GM12878 (cell line): ENCODE measurements at regions not wholly inside any gene's neighbourhood (a gene's known extent, or its start where the extent isn't known, plus 50 kb on each side); places are given as distances from the start of the nearest gene placed in this dataset.

Experiments used
- ATF2 ChIP-seq: IDR thresholded peaks from 2 replicates; pipeline ENCODE4 v1.6.1; 2012; ENCODE audit warnings: low read length, inconsistent platforms
- CHD4 ChIP-seq: fragments of 200-600 bp; sonication (generic); IDR thresholded peaks from 2 replicates; pipeline ENCODE4 v1.6.1; 2016; ENCODE audit warnings: mild to moderate bottlenecking
- CREM ChIP-seq: IDR thresholded peaks from 2 replicates; pipeline ENCODE4 v1.6.1; 2014; ENCODE audit warnings: antibody characterized with exemption, low read depth
- EED ChIP-seq: sonication (generic); IDR thresholded peaks from 2 replicates; pipeline ENCODE4 v1.6.1; 2016; ENCODE audit warnings: antibody characterized with exemption, low read depth
- EGR1 ChIP-seq, 2 experiments: IDR thresholded peaks; 1 replicate in 1 of 2; 2 replicates in 1 of 2; pipeline ENCODE4 v1.6.1; 2011 to 2012; ENCODE audit warnings: low read depth in 2 of 2, low read length in 2 of 2, borderline replicate concordance in 1 of 2, mild to moderate bottlenecking in 1 of 2, moderate library complexity in 1 of 2
- ETV6 ChIP-seq, 2 experiments: fragments of 450-650 bp in 1 of 2; IDR thresholded peaks in 1 of 2; conservative IDR thresholded peaks in 1 of 2; 2 replicates each; pipeline ENCODE4 v1.6.1; 2014; ENCODE audit warnings: antibody characterized with exemption in 1 of 2, borderline replicate concordance in 1 of 2, low read depth in 1 of 2, mild to moderate bottlenecking in 1 of 2, moderate library complexity in 1 of 2
- FOS ChIP-seq: IDR thresholded peaks from 3 replicates; pipeline ENCODE4 v1.6.1; 2011; ENCODE audit warnings: borderline replicate concordance; ENCODE audit not compliant: insufficient read length; ENCODE audit errors: extremely low read depth
- HDAC2 ChIP-seq: fragments of 200-600 bp; sonication (generic); IDR thresholded peaks from 2 replicates; pipeline ENCODE4 v1.6.1; 2017
- HSF1 ChIP-seq: fragments of 150-350 bp; IDR thresholded peaks from 2 replicates; pipeline ENCODE4 v1.6.1; 2014; ENCODE audit warnings: mild to moderate bottlenecking, low read depth, low read length
- IKZF1 ChIP-seq: fragments of 450-650 bp; conservative IDR thresholded peaks from 2 replicates; pipeline ENCODE4 v1.6.1; 2017; ENCODE audit warnings: antibody characterized with exemption, mild to moderate bottlenecking
- KAT2A ChIP-seq: conservative IDR thresholded peaks from 2 replicates; pipeline ENCODE4 v1.6.1; 2011; ENCODE audit warnings: low read depth, low read length; ENCODE audit not compliant: control insufficient read depth
- MTA3 ChIP-seq: IDR thresholded peaks from 2 replicates; pipeline ENCODE4 v1.6.1; 2012; ENCODE audit warnings: low read length, inconsistent platforms, borderline replicate concordance
- MYC ChIP-seq: IDR thresholded peaks from 2 replicates; pipeline ENCODE4 v1.6.1; 2011; ENCODE audit warnings: mild to moderate bottlenecking, low read length, moderate library complexity, inconsistent platforms; ENCODE audit not compliant: insufficient read depth, insufficient replicate concordance, insufficient read length, severe bottlenecking
- NKRF ChIP-seq: fragments of 450-650 bp; conservative IDR thresholded peaks from 2 replicates; pipeline ENCODE4 v1.6.1; 2017; ENCODE audit warnings: mild to moderate bottlenecking, moderate library complexity
- PML ChIP-seq: IDR thresholded peaks from 2 replicates; pipeline ENCODE4 v1.6.1; 2012; ENCODE audit warnings: low read length, inconsistent platforms
- POLR2A ChIP-seq: IDR thresholded peaks from 2 replicates; pipeline ENCODE4 v1.6.1; 2011; ENCODE audit warnings: low read depth, mild to moderate bottlenecking, low read length
- RAD51 ChIP-seq: fragments of 450-650 bp; IDR thresholded peaks from 2 replicates; pipeline ENCODE4 v1.6.1; 2016; ENCODE audit warnings: moderate library complexity, mild to moderate bottlenecking, inconsistent platforms
- RCOR1 ChIP-seq: conservative IDR thresholded peaks from 2 replicates; pipeline ENCODE4 v1.6.1; 2012; ENCODE audit warnings: low read depth, low read length, improper control_type of control experiment
- RUNX3 ChIP-seq: IDR thresholded peaks from 2 replicates; pipeline ENCODE4 v1.6.1; 2012; ENCODE audit warnings: low read length, inconsistent platforms
- SIN3A ChIP-seq: IDR thresholded peaks from 2 replicates; pipeline ENCODE4 v1.6.1; 2012; ENCODE audit warnings: low read depth, low read length, improper control_type of control experiment
- SP1 ChIP-seq: IDR thresholded peaks from one replicate; pipeline ENCODE4 v1.6.1; 2011; ENCODE audit warnings: low read depth, low read length
- STAT1 ChIP-seq: fragments of 450-650 bp; conservative IDR thresholded peaks from 2 replicates; pipeline ENCODE4 v1.6.1; 2014; ENCODE audit warnings: antibody characterized with exemption, mild to moderate bottlenecking
- TCF7 ChIP-seq: IDR thresholded peaks from 2 replicates; pipeline ENCODE4 v1.6.1; 2014; ENCODE audit warnings: antibody characterized with exemption, borderline replicate concordance
- YY1 ChIP-seq: IDR thresholded peaks from 2 replicates; pipeline ENCODE4 v1.6.1; 2011; ENCODE audit warnings: low read depth, mild to moderate bottlenecking, low read length
- ZBTB11 ChIP-seq: fragments of 450-650 bp; formaldehyde crosslinking; IDR thresholded peaks from 2 replicates; pipeline ENCODE4 v1.5.0; 2022; ENCODE audit warnings: mild to moderate bottlenecking, missing genetic modification characterization
- ZSCAN29 ChIP-seq: fragments of 450-650 bp; IDR thresholded peaks from 2 replicates; pipeline ENCODE4 v1.6.1; 2017; ENCODE audit warnings: mild to moderate bottlenecking, moderate library complexity

GRCh38 chr12:103102225-103102744 is 144.8 kb downstream of the ASCL1 start (continued):
- TF ChIP-seq NKRF (no peak), RAD51 (0 out of 2 replicates have a peak, but pooled peaks have one; percentile 6), HSF1 (no peak), CREM (peak; percentile 87), EGR1 (IDR thresholded peaks at IDR 0.05; ENCODE audit: borderline replicate concordance in 1 of 2, low read depth in 2 of 2, low read length in 2 of 2) (no peak), PML (peak; percentile 68; the same call in 1 of the 2 replicates), RCOR1 (no peak), ZSCAN29 (no peak), TCF7 (no peak), YY1 (no peak), ATF2 (peak; percentile 90), RUNX3 (peak; percentile 71), SP1 (no peak), MTA3 (peak; percentile 85), FOS (no peak), HDAC2 (no peak), CHD4 (no peak), EED (peak; percentile 92), POLR2A (no peak), ZBTB11 (no peak), IKZF1 (peak; percentile 87), STAT1 (no peak), SIN3A (no peak), ETV6 (conservative IDR thresholded peaks at IDR 0.05 in 1 of 2, IDR thresholded peaks at IDR 0.05 in 1 of 2; ENCODE audit: borderline replicate concordance in 1 of 2, low read depth in 1 of 2) (peak in 1 of 2 experiments; percentile 66; a peak in 2 of 4 replicates), MYC (no peak), KAT2A (no peak)
